ENCODE measurements at regions not wholly inside any gene's neighbourhood (a gene's known extent, or its start where the extent isn't known, plus 50 kb on each side); places are given as distances from the start of the nearest gene placed in this dataset.

DNA sequence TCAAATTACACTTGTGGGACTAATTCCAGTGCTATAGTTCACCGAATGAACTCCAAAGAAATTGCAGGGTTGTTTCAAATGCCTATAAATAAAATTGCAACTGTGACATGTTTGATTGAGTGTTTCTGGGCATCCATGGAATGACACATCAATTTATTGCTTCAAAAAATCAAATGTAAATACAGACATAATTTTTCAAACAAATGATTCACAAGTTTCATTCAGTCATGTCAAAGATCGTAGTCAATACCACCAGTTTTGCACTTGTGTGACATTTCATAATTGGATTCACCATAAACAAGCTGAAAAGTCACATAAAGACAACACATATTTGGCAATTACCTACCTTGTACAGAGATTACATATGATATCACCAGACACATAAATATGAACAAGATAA lies 350.8 kb downstream of the CDH2 start:
- Histone ChIP-seq H3K79me2 (ENCODE audit: insufficient read depth, low read length) (no peaks in the 10 kb centered on the region), H3K4me3 (replicated peaks in 1 of 3; ENCODE audit: low read depth in 2 of 3, low read length in 3 of 3) (no peak overlapping the region), H3K4me1 (ENCODE audit: control insufficient read depth in 1 of 2, insufficient read depth in 2 of 2, low read length in 2 of 2) (no peaks in the 10 kb centered on the region), H4K20me1 (ENCODE audit: insufficient read depth, low read length) (no peaks in the 10 kb centered on the region), H2AFZ (ENCODE audit: insufficient read depth, low read depth, low read length, poor library complexity, severe bottlenecking) (no peak overlapping the region), H3K36me3 (replicated peaks in 1 of 2; ENCODE audit: control insufficient read depth in 1 of 2, insufficient read depth in 2 of 2, low read length in 2 of 2) (no peaks in the 10 kb centered on the region), H3K4me2 (replicated peaks; ENCODE audit: extremely low read depth, low read length, poor library complexity, severe bottlenecking) (no peak overlapping the region), H3K9me3 (replicated peaks in 1 of 2; ENCODE audit: control insufficient read depth in 1 of 2, insufficient read depth in 1 of 2, low read length in 2 of 2) (peaks cover 2 to 4% of the 10 kb centered on the region in 2 donors), H3K9ac (ENCODE audit: insufficient read depth, low read length, poor library complexity, severe bottlenecking) (no peak overlapping the region), H3K27ac (ENCODE audit: low read depth in 1 of 2, low read length in 2 of 2) (no peak overlapping the region), H3K27me3 (ENCODE audit: control insufficient read depth in 2 of 2, insufficient read depth in 2 of 2, low read length in 2 of 2) (no peaks in the 10 kb centered on the region)
- intact Hi-C loops (cut with micrococcal nuclease), result no loop called here
- TF ChIP-seq, protein P1, sequence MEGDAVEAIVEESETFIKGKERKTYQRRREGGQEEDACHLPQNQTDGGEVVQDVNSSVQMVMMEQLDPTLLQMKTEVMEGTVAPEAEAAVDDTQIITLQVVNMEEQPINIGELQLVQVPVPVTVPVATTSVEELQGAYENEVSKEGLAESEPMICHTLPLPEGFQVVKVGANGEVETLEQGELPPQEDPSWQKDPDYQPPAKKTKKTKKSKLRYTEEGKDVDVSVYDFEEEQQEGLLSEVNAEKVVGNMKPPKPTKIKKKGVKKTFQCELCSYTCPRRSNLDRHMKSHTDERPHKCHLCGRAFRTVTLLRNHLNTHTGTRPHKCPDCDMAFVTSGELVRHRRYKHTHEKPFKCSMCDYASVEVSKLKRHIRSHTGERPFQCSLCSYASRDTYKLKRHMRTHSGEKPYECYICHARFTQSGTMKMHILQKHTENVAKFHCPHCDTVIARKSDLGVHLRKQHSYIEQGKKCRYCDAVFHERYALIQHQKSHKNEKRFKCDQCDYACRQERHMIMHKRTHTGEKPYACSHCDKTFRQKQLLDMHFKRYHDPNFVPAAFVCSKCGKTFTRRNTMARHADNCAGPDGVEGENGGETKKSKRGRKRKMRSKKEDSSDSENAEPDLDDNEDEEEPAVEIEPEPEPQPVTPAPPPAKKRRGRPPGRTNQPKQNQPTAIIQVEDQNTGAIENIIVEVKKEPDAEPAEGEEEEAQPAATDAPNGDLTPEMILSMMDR (IDR thresholded peaks at IDR 0.05), result no peak
- H3K9me3 Mint-ChIP-seq, result peaks cover 2 to 18% (median 7%) of the 10 kb centered on the region in 7 donors
- 100% methylated on average over 1 of the region's 2 CpGs for WGBS (ENCODE audit: insufficient coverage)
- no peak overlapping the region for H3K4me3 Mint-ChIP-seq
- H3K27ac Mint-ChIP-seq, result no peak overlapping the region
- H3K4me1 Mint-ChIP-seq, result no peaks in the 10 kb centered on the region
- no peaks in the 10 kb centered on the region for H3K27me3 Mint-ChIP-seq (ENCODE audit: low read depth in 3 of 3)
- no peak for DNase-seq
- no peaks in the 10 kb centered on the region for H3K36me3 Mint-ChIP-seq

DNA sequence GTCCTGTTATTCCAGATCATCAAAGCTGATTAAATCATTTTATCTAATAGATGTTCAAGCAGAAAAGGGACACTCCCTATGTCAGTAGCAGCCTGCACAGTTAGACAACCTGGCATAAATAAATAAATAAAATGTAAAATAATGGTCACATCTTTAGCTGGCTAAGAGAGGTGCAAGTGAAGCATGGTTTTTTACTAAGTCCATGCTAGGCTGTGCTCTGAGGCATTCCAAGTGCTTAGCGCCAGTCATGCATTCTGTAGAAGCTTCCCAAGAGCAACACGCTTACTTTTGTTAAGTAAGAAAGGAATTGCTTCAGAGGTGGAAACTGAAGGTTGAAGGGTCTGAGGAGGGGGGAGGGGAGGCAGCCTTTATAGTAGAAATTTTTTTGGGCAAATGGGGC lies 351.2 kb downstream of the CDH2 start:
- no peak for DNase-seq
- no peak overlapping the region for H3K9ac ChIP-seq (ENCODE audit: insufficient read depth, low read length, poor library complexity, severe bottlenecking)
- intact Hi-C loops (cut with micrococcal nuclease), result no loop called here
- Mint-ChIP-seq H3K4me3 (no peak overlapping the region), H3K36me3 (no peaks in the 10 kb centered on the region), H3K4me1 (no peaks in the 10 kb centered on the region), H3K27ac (no peak overlapping the region), H3K9me3 (peaks cover 2 to 18% (median 7%) of the 10 kb centered on the region in 7 donors), H3K27me3 (ENCODE audit: low read depth in 3 of 3) (no peaks in the 10 kb centered on the region)
- TF ChIP-seq, protein P1 (IDR thresholded peaks at IDR 0.05), result no peak
- H3K9me3 ChIP-seq (replicated peaks in 1 of 2; ENCODE audit: control insufficient read depth in 1 of 2, insufficient read depth in 1 of 2, low read length in 2 of 2), result peaks cover 2 to 4% of the 10 kb centered on the region in 2 donors
- WGBS (ENCODE audit: insufficient coverage), result 100% methylated on average over 1 of the region's 2 CpGs
- no peak overlapping the region for H3K4me3 ChIP-seq (replicated peaks in 1 of 3; ENCODE audit: low read depth in 2 of 3, low read length in 3 of 3)
- no peak overlapping the region for H3K4me2 ChIP-seq (replicated peaks; ENCODE audit: extremely low read depth, low read length, poor library complexity, severe bottlenecking)
- H2AFZ ChIP-seq (ENCODE audit: insufficient read depth, low read depth, low read length, poor library complexity, severe bottlenecking), result no peak overlapping the region
- no peaks in the 10 kb centered on the region for H3K36me3 ChIP-seq (replicated peaks in 1 of 2; ENCODE audit: control insufficient read depth in 1 of 2, insufficient read depth in 2 of 2, low read length in 2 of 2)
- no peaks in the 10 kb centered on the region for H3K27me3 ChIP-seq (ENCODE audit: control insufficient read depth in 2 of 2, insufficient read depth in 2 of 2, low read length in 2 of 2)
- H3K4me1 ChIP-seq (ENCODE audit: control insufficient read depth in 1 of 2, insufficient read depth in 2 of 2, low read length in 2 of 2), result no peaks in the 10 kb centered on the region
- H3K27ac ChIP-seq (ENCODE audit: low read depth in 1 of 2, low read length in 2 of 2), result no peak overlapping the region
- H4K20me1 ChIP-seq (ENCODE audit: insufficient read depth, low read length), result no peaks in the 10 kb centered on the region
- H3K79me2 ChIP-seq (ENCODE audit: insufficient read depth, low read length), result no peaks in the 10 kb centered on the region
